Panc1 (cell line): ENCODE measurements at regions not wholly inside any gene's neighbourhood (a gene's known extent, or its start where the extent isn't known, plus 50 kb on each side); places are given as distances from the start of the nearest gene placed in this dataset.

Experiments
- POLR2AphosphoS5 ChIP-seq: IDR thresholded peaks from 2 replicates; pipeline ENCODE4 v1.6.1; 2012; ENCODE audit warnings: mild to moderate bottlenecking, low read depth, low read length, moderate library complexity
- SIN3A ChIP-seq: IDR thresholded peaks from 2 replicates; pipeline ENCODE4 v1.6.1; 2012; ENCODE audit warnings: low read depth, mild to moderate bottlenecking, low read length, moderate library complexity, borderline replicate concordance; ENCODE audit not compliant: insufficient read depth
- TF ChIP-seq, protein P1 (sequence below): fragments of 450-650 bp; IDR thresholded peaks from 2 replicates; pipeline ENCODE4 v1.5.1; 2017; ENCODE audit warnings: mild to moderate bottlenecking

DNA sequence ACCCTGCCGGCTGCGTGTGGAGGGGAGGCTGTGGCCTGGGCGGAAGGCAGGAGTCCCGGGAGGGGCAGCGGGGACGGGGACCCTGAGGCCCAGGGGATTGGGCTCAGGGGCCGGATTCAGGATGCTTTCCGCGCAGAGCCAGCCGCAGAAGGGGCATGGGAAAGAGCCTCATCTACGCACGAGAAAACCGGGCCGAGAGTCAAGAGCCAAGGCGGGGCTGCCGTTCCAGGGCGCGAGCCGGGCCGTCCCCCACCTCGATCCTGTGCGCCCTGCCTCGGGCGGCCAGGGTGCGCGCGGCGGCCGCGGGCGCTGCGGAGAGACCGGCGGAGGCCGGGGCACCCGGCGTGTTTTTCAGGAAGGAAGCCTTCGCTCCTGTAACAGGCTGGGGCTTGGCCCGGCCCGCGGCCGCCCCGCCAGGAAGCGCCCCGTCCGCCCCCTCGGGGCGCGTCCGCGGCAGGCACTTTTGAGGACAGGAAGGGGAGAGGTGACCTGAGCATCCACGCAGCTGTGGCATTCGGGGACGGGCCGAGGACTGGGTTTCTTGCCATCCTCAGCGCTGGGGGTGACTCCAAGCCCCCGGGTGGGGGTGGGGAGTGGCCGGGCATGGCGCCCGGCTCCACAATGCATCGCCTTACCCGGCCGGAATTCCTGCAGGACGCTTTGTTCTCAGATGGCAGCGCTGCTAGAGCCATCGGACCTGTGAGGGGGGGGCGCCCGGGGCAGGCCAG, 62.3 kb upstream of the GATA2 start:
- TF ChIP-seq, protein P1, sequence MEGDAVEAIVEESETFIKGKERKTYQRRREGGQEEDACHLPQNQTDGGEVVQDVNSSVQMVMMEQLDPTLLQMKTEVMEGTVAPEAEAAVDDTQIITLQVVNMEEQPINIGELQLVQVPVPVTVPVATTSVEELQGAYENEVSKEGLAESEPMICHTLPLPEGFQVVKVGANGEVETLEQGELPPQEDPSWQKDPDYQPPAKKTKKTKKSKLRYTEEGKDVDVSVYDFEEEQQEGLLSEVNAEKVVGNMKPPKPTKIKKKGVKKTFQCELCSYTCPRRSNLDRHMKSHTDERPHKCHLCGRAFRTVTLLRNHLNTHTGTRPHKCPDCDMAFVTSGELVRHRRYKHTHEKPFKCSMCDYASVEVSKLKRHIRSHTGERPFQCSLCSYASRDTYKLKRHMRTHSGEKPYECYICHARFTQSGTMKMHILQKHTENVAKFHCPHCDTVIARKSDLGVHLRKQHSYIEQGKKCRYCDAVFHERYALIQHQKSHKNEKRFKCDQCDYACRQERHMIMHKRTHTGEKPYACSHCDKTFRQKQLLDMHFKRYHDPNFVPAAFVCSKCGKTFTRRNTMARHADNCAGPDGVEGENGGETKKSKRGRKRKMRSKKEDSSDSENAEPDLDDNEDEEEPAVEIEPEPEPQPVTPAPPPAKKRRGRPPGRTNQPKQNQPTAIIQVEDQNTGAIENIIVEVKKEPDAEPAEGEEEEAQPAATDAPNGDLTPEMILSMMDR: no peak
- TF ChIP-seq POLR2AphosphoS5 (no peak), SIN3A (no peak)
